ENCODE measurements at regions not wholly inside any gene's neighbourhood (a gene's known extent, or its start where the extent isn't known, plus 50 kb on each side); places are given as distances from the start of the nearest gene placed in this dataset.
"Not testable (repeated sequence)": the region's sequence is repeated elsewhere in the genome, so short reads cannot be mapped to it uniquely, and the experiment has no call there.

DNA sequence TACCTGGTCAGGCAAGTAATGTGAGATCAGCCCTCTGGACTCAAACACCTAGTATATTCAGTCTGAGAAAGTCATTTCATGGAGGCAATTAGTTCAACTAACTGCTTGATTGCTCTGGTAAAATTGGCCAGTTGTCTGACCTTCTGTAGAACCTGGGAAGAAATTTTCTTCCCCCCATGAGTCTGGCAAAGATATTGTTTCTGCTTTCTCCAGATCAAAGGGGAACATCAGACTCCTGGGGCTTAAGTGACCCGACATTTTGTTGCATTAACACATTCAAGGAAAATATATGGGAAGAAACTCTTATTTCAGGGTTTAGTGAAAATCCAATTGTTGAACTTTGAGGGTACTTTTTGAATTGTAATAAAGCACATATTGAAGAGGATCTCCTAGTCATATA lies 375.1 kb downstream of the SUCLG1 start:
- no peak overlapping the region for H3K27ac ChIP-seq
- no peak for TF ChIP-seq CTCF (conservative IDR thresholded peaks at IDR 0.05)

DNA sequence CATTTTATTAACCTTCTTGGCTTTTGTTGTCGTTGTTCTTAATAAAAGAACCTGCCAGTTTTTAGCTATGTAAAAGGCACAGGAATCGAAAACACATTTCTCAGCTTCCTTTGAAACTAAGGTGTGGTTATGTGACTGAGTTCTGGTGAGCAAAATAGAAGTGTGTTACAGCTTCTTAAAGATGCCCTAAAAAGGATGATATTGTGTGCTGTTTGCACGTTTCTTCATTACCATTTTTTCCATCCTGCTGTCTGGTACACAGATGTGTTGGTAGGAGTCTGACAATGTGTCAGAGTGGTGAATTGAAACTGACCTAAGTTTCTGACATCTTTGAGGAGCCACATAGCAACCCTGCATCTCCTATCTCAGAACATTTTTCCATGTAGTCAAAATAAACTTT lies 380.6 kb downstream of the SUCLG1 start:
- no peak for TF ChIP-seq CTCF (conservative IDR thresholded peaks at IDR 0.05)
- H3K27ac ChIP-seq, result no peak overlapping the region

GRCh38 chr2:84077496-84077895 lies 381.6 kb downstream of the SUCLG1 start:
- H3K27ac ChIP-seq, result no peak overlapping the region
- peak; percentile 69 for TF ChIP-seq CTCF (conservative IDR thresholded peaks at IDR 0.05)

DNA sequence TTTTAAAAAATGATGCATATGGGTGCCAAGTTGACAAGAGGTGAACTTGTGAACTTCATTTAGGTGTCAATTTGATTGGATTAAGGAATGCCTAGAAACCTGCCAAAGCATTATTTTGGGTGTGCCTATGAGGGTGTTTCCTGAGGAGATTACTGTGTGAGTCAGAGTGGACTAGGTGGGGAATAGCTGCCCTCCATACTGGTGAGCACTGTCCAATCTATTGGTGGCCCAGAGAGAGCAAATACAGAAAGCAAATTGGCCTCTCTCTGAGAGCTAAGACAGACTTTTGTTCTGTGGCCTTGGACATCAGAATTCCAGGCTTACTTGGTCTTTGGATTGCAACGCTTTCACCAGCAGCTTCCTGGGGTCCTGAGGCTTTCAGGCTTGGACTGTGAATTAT lies 388.0 kb downstream of the SUCLG1 start:
- TF ChIP-seq CTCF (conservative IDR thresholded peaks at IDR 0.05), result no peak
- H3K27ac ChIP-seq, result no peak overlapping the region

DNA sequence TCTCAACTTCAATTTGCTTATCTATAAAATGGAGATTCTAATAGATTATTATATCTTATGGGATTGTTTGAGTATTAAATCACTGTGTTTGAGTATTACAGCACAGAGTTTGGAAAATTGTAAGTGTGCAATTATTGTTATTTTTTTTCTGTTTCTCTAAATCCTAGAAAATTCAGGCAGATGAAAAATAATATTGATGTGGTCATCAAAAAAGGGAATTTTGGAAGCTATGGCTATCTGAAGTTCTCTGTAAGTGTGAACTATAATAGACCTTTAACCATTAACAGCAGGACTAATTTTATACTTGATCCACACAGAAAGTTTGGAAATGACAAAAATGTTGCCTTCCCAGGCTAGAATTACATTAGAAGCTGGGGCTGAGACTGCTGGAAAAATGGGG lies 393.2 kb downstream of the SUCLG1 start:
- H3K27ac ChIP-seq, result no peak overlapping the region
- TF ChIP-seq CTCF (conservative IDR thresholded peaks at IDR 0.05), result no peak

GRCh38 chr2:84057917-84058560 lies 401.0 kb downstream of the SUCLG1 start:
- no peak overlapping the region for H3K27ac ChIP-seq
- no peak for TF ChIP-seq CTCF (conservative IDR thresholded peaks at IDR 0.05)

- H3K27ac ChIP-seq, result no peak overlapping the region
- TF ChIP-seq CTCF (conservative IDR thresholded peaks at IDR 0.05), result no peak
Observed at GRCh38 chr2:84055816-84056215, 403.3 kb downstream of the SUCLG1 start.

GRCh38 chr2:84054577-84054976 lies 404.5 kb downstream of the SUCLG1 start:
- not testable (repeated sequence) for H3K27ac ChIP-seq

Measured in VCaP (cell line).